Brain microvascular endothelial cell (primary cell): ENCODE measurements at regions not wholly inside any gene's neighbourhood (a gene's known extent, or its start where the extent isn't known, plus 50 kb on each side); places are given as distances from the start of the nearest gene placed in this dataset.

ENCODE experiments used
- DNase-seq: peaks from one replicate; pipeline ENCODE4 v3.0.0-alpha.2; 2020
- H3K27ac ChIP-seq: fragments of 250-450 bp; sonication (Bioruptor Pico); 2 replicates; pipeline ENCODE4 v1.5.1; 2020; ENCODE audit warnings: mild to moderate bottlenecking, moderate library complexity
- H3K27me3 ChIP-seq: fragments of 250-450 bp; sonication (Bioruptor Pico); replicated peaks from 2 replicates; pipeline ENCODE4 v1.5.1; 2020; ENCODE audit warnings: mild to moderate bottlenecking
- H3K36me3 ChIP-seq: fragments of 250-450 bp; sonication (Bioruptor Pico); replicated peaks from 2 replicates; pipeline ENCODE4 v1.5.1; 2020; ENCODE audit warnings: mild to moderate bottlenecking
- H3K4me3 ChIP-seq: 2 replicates; pipeline ENCODE4 v1.5.1; 2011; ENCODE audit warnings: low read depth, mild to moderate bottlenecking, control low read depth, low read length, moderate library complexity
- CTCF ChIP-seq: IDR thresholded peaks from 2 replicates; pipeline ENCODE4 v1.5.1; 2011; ENCODE audit warnings: low read depth, mild to moderate bottlenecking, moderate library complexity, low read length, control low read depth, inconsistent platforms; ENCODE audit errors: missing control alignments
- in situ Hi-C: cut with HindIII; loops from 2 replicates; pipeline ENCODE4 v1.10.0; 2017; ENCODE audit warnings: low sequenced_read_pairs, low pct_ligation_motif_present

- Histone ChIP-seq H3K4me3 (no peak overlapping the region), H3K27ac (no peak overlapping the region), H3K36me3 (no peaks in the 10 kb centered on the region), H3K27me3 (no peaks in the 10 kb centered on the region)
- in situ Hi-C loops: no loop called here
- DNase-seq: no peak
- no peak for TF ChIP-seq CTCF
Observed at GRCh38 chr20:8967641-8968245, 101.1 kb upstream of the PLCB4 start.

DNA sequence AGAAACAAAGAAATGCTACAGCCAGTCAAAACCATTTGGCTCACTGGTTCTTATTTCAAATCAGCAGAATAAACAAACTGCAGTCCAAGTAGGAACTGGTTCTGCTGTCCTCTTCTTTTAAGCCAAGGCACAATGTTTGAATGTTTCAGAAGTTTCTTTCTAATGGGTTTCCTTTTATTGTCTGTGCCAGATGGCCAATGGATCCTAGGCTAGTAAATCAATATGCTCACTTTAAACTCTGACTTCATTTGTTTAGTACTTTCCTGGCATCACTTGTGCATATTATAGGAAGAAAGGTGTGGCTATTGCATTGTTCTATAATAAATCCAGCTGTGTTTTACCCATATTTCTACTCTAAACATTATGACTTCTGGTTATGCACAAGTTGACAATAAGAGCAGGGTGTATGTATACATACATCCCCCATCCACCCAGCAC, 99.7 kb upstream of the PLCB4 start:
- in situ Hi-C loops: no loop called here
- DNase-seq: no peak
- Histone ChIP-seq H3K36me3 (no peaks in the 10 kb centered on the region), H3K4me3 (no peak overlapping the region), H3K27me3 (no peaks in the 10 kb centered on the region), H3K27ac (no peak overlapping the region)
- no peak for TF ChIP-seq CTCF

- Histone ChIP-seq H3K4me3 (no peak overlapping the region), H3K27me3 (no peaks in the 10 kb centered on the region), H3K27ac (no peak overlapping the region), H3K36me3 (no peaks in the 10 kb centered on the region)
- in situ Hi-C loops: no loop called here
- no peak for DNase-seq
- no peak for TF ChIP-seq CTCF
Observed at GRCh38 chr20:8971669-8972316, 97.1 kb upstream of the PLCB4 start.

DNA sequence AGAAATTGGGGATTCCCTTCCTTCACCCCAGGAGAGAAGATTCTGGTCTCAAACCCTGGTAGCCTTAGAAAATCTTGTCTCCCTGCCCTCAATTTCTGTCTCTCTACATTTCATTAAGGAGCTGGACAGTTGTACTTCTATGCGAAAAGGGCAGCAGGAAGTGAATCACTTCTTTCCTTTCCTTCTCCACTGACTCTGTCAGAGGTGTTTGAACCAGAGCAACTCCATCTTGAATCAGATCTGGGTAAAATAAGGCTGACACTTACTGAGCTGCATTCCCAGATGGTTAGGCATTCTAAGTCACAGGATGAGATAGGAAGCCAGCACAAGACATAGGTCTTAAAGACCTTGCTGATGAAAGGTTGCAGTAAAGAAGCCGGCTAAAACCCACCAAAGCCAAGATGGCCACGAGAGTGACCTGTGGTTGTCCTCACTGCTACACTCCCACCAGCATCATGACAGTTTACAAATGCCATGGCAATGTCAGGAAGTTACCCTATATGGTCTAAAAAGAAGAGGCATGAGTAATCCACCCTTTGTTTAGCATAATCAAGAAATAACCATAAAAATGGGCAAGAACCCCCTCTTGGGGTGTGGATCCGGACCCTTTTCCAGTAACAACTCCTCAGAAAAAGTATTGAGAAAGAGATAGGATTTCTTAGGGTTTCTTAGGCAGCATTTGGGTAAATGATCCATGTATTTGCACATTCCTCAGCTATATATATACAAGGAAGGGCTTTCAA, 95.8 kb upstream of the PLCB4 start:
- no peak overlapping the region for H3K4me3 ChIP-seq
- no peak overlapping the region for H3K27ac ChIP-seq
- in situ Hi-C loops: no loop called here
- no peak for DNase-seq
- H3K27me3 ChIP-seq: no peaks in the 10 kb centered on the region
- no peak for TF ChIP-seq CTCF
- H3K36me3 ChIP-seq: no peaks in the 10 kb centered on the region

DNA sequence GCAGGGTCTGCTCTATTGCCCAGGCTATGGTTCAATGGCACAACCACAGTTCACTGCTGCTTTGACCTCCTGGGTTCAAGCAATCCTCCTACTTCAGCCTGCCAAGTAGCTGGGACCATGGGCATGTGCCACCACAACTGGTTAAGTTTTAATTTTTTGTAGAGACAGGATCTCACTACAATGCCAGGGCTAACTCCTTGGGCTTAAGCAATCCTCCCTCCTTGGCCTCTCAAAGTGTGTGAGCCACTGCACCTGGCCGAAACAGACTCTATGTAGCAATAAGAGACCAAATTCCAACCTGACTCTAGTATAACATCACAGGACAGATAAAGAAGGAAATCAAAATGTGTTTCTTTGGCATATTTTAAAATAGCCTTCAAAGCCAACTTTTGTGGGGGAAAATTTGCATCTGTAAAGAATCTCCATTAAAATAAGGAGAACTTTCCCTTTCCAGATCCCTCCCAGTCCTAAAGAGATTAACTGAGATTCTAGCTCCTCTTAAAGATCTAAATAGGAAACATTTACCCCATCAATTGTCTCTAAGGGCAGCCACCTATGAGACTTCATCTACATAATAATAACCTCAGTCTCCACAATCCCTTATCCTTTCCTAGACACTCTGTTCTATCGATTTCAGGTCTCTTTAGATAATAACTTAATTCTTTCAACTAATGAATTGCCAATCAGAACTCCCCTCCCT, 94.7 kb upstream of the PLCB4 start:
- no peak overlapping the region for H3K4me3 ChIP-seq
- no peak for DNase-seq
- H3K36me3 ChIP-seq: no peaks in the 10 kb centered on the region
- in situ Hi-C loops: no loop called here
- H3K27ac ChIP-seq: no peak overlapping the region
- TF ChIP-seq CTCF: no peak
- H3K27me3 ChIP-seq: no peaks in the 10 kb centered on the region
